ENCODE measurements at regions not wholly inside any gene's neighbourhood (a gene's known extent, or its start where the extent isn't known, plus 50 kb on each side); places are given as distances from the start of the nearest gene placed in this dataset.

- TF ChIP-seq CTCF (IDR thresholded peaks at IDR 0.05; ENCODE audit: low read length) (no peak), EZH2 (IDR thresholded peaks at IDR 0.05; ENCODE audit: borderline replicate concordance, low read length) (no peak)
These were observed 133.4 kb downstream of the NUFIP1 start for GRCh38 chr13:44855860-44856259.

All from OCI-LY1 (cell line).